Lower lobe of right lung (tissue), 2 donors: ENCODE measurements at regions not wholly inside any gene's neighbourhood (a gene's known extent, or its start where the extent isn't known, plus 50 kb on each side); places are given as distances from the start of the nearest gene placed in this dataset.
"Not testable (repeated sequence)": the region's sequence is repeated elsewhere in the genome, so short reads cannot be mapped to it uniquely, and the experiment has no call there.

Experiments used
- ATAC-seq, 2 donors: fragments of 200-7000 bp; cut with Tn5 transposase; one replicate each; pipeline ENCODE4 v1.9.1; 2020 to 2022; ENCODE audit warnings: mild to moderate bottlenecking in 2 of 2, moderate library complexity in 2 of 2
- DNase-seq: peaks from one replicate; pipeline ENCODE4 v3.0.0-alpha.2; 2020
- H3K27ac ChIP-seq: fragments of 200-600 bp; one replicate; pipeline ENCODE4 v1.8.0; 2022
- H3K27me3 ChIP-seq: fragments of 200-600 bp; one replicate; pipeline ENCODE4 v1.8.0; 2022; ENCODE audit warnings: low read depth
- H3K36me3 ChIP-seq: fragments of 200-600 bp; one replicate; pipeline ENCODE4 v1.8.0; 2022; ENCODE audit warnings: mild to moderate bottlenecking
- H3K4me1 ChIP-seq: fragments of 200-600 bp; one replicate; pipeline ENCODE4 v1.8.0; 2022
- H3K4me3 ChIP-seq: fragments of 200-600 bp; one replicate; pipeline ENCODE4 v1.8.0; 2022; ENCODE audit warnings: mild to moderate bottlenecking
- H3K9me3 ChIP-seq: fragments of 200-600 bp; one replicate; pipeline ENCODE4 v1.8.0; 2022
- intact Hi-C: fragments of 100-400 bp; cut with DNase I; formaldehyde crosslinking; loops from one replicate; pipeline ENCODE4 v1.11.0; 2022
- TF ChIP-seq, protein P1 (sequence below): fragments of 200-600 bp; IDR thresholded peaks from one replicate; pipeline ENCODE4 v1.8.0; 2022; ENCODE audit warnings: antibody characterized with exemption, mild to moderate bottlenecking
- donor health status: DM: no; HTN: yes; CAD: no; lungs with severe emphysema.

GRCh38 chr15:31615643-31616415 lies 289.2 kb downstream of the KLF13 start:
- no peaks in the 10 kb centered on the region for H3K27me3 ChIP-seq
- DNase-seq (no peak), ATAC-seq (no peak)
- TF ChIP-seq, protein P1, sequence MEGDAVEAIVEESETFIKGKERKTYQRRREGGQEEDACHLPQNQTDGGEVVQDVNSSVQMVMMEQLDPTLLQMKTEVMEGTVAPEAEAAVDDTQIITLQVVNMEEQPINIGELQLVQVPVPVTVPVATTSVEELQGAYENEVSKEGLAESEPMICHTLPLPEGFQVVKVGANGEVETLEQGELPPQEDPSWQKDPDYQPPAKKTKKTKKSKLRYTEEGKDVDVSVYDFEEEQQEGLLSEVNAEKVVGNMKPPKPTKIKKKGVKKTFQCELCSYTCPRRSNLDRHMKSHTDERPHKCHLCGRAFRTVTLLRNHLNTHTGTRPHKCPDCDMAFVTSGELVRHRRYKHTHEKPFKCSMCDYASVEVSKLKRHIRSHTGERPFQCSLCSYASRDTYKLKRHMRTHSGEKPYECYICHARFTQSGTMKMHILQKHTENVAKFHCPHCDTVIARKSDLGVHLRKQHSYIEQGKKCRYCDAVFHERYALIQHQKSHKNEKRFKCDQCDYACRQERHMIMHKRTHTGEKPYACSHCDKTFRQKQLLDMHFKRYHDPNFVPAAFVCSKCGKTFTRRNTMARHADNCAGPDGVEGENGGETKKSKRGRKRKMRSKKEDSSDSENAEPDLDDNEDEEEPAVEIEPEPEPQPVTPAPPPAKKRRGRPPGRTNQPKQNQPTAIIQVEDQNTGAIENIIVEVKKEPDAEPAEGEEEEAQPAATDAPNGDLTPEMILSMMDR, result no peak
- no peaks in the 10 kb centered on the region for H3K4me1 ChIP-seq
- intact Hi-C loops, result no loop called here
- no peak overlapping the region for H3K4me3 ChIP-seq
- no peak overlapping the region for H3K27ac ChIP-seq
- H3K36me3 ChIP-seq, result no peaks in the 10 kb centered on the region
- H3K9me3 ChIP-seq, result no peaks in the 10 kb centered on the region

DNA sequence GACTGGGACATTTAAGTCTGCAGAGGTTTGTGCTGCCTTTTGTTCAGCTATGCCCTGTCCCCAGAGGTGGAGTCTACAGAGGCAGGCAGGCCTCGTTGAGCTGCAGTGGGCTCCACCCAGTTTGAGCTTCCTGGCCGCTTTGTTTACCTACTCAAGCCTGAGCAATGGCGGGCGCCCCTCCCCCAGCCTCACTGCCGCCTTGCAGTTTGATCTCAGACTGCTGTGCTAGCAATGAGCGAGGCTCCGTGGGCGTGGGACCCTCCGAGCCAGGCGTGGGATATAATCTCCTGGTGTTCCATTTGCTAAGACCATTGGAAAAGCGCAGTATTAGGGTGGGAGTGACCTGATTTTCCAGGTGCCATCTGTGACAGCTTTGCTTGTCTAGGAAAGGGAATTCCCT lies 296.7 kb downstream of the KLF13 start:
- intact Hi-C loops, ATAC-seq, H3K27me3 ChIP-seq, DNase-seq, H3K4me1 ChIP-seq, H3K4me3 ChIP-seq, H3K9me3 ChIP-seq, H3K36me3 ChIP-seq, H3K27ac ChIP-seq: not testable (repeated sequence)

GRCh38 chr15:31624115-31624514 lies 297.5 kb downstream of the KLF13 start:
- H3K4me3 ChIP-seq, H3K27ac ChIP-seq, ATAC-seq, H3K4me1 ChIP-seq, H3K36me3 ChIP-seq, DNase-seq, intact Hi-C loops, H3K9me3 ChIP-seq, H3K27me3 ChIP-seq: not testable (repeated sequence)

DNA sequence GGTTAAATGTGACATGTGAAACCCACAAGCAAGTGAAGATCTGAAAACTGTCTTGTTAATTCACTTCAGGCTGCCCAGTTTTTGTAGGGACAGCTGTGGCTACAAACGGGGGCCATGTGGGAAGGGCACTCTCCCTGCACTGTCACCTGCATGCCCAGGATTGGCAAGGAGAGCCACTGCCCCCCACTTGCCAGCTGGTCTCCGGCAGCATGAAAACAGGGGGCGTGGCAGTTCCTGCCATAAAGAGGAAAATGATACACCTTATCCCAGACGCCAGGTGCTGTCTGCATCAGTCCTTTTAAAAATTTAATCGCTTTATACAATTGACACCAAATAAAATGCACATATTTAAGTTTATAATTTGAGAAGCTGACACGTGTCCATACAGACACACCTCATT lies 309.1 kb downstream of the KLF13 start:
- H3K9me3 ChIP-seq, intact Hi-C loops, H3K4me3 ChIP-seq, H3K27ac ChIP-seq, H3K27me3 ChIP-seq, DNase-seq, H3K4me1 ChIP-seq, H3K36me3 ChIP-seq, ATAC-seq: not testable (repeated sequence)

- H3K27me3 ChIP-seq, intact Hi-C loops, DNase-seq, ATAC-seq, H3K9me3 ChIP-seq, H3K4me1 ChIP-seq, H3K4me3 ChIP-seq, H3K27ac ChIP-seq, H3K36me3 ChIP-seq: not testable (repeated sequence)
Measured at GRCh38 chr15:31636911-31637310, 310.3 kb downstream of the KLF13 start.

- H3K27me3 ChIP-seq, H3K4me1 ChIP-seq, H3K36me3 ChIP-seq, H3K9me3 ChIP-seq, H3K27ac ChIP-seq, ATAC-seq, H3K4me3 ChIP-seq, intact Hi-C loops, DNase-seq: not testable (repeated sequence)
Measured at GRCh38 chr15:31643955-31644354, 317.3 kb downstream of the KLF13 start.

DNA sequence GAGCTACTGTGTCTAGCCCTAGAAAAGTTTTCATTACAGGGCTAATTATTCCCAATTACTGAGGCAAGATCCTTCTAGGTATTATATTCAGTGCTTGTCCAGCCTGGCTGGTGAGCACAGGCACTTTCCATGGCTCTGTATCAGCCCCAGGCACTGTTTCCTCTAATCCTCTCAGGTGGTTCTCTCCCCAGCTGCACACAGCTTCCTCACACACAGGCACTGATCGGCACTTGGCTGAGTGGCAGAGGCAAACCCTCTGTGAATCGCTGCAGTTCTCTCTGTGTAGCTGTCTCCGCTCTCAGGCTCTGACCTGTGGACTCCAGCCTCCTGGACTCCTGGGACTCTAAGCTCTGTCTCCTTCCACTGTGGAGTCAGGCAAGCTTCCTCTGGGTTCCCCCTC lies 318.1 kb downstream of the KLF13 start:
- H3K4me3 ChIP-seq, intact Hi-C loops, H3K36me3 ChIP-seq, H3K4me1 ChIP-seq, H3K9me3 ChIP-seq, ATAC-seq, H3K27me3 ChIP-seq, H3K27ac ChIP-seq, DNase-seq: not testable (repeated sequence)

GRCh38 chr15:31647337-31647826 lies 320.7 kb downstream of the KLF13 start:
- H3K36me3 ChIP-seq, H3K27ac ChIP-seq, H3K4me1 ChIP-seq, DNase-seq, intact Hi-C loops, ATAC-seq, H3K27me3 ChIP-seq, H3K9me3 ChIP-seq, H3K4me3 ChIP-seq: not testable (repeated sequence)

DNA sequence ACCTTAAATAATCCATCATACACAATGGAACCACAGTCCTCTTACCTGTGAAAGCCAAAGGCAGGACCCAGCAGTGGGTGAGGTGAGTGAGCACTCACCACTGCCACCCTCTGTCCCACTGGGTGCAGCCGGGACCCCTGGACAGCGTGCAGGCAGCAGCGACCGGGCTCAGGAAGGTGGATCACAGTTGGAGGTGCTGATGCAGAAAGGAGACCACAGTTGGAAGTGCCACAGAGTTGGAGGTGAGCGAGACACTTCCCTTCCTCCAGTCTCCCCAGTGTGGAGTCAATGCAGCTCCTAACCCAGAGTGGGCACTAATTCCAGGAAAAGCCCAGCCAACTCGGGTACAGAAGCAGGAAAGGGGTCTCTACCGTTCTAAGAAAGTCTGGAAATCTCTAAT lies 323.0 kb downstream of the KLF13 start:
- H3K27me3 ChIP-seq, DNase-seq, H3K27ac ChIP-seq, H3K36me3 ChIP-seq, H3K4me3 ChIP-seq, ATAC-seq, H3K9me3 ChIP-seq, H3K4me1 ChIP-seq, intact Hi-C loops: not testable (repeated sequence)
